GM21390 (cell line): ENCODE measurements at regions not wholly inside any gene's neighbourhood (a gene's known extent, or its start where the extent isn't known, plus 50 kb on each side); places are given as distances from the start of the nearest gene placed in this dataset.
"Not testable (repeated sequence)": the region's sequence is repeated elsewhere in the genome, so short reads cannot be mapped to it uniquely, and the experiment has no call there.

Experiments
- ATAC-seq: cut with Tn5 transposase; IDR thresholded peaks from one replicate; pipeline ENCODE4 v1.9.1; 2021; ENCODE audit not compliant: unreplicated experiment

DNA sequence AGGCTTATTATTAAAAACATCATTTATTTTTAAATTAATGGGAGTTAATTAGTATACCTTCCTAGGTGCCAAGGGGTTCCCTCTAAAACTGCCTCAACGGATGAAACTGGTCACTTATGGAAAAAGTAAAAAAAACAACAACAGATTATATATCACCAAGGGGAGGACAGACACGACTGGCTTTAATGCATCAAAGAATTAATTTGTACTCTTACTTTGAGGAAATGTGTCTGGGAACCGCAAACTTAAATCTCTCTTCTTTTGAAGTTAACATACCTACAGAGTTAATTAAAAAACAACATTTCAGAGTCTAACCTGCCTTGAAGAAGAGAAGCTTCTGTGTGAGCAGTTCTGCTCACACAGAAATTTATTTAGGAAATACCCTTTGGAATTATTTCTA lies 354.6 kb downstream of the LRRC70 start:
- ATAC-seq = no peak

DNA sequence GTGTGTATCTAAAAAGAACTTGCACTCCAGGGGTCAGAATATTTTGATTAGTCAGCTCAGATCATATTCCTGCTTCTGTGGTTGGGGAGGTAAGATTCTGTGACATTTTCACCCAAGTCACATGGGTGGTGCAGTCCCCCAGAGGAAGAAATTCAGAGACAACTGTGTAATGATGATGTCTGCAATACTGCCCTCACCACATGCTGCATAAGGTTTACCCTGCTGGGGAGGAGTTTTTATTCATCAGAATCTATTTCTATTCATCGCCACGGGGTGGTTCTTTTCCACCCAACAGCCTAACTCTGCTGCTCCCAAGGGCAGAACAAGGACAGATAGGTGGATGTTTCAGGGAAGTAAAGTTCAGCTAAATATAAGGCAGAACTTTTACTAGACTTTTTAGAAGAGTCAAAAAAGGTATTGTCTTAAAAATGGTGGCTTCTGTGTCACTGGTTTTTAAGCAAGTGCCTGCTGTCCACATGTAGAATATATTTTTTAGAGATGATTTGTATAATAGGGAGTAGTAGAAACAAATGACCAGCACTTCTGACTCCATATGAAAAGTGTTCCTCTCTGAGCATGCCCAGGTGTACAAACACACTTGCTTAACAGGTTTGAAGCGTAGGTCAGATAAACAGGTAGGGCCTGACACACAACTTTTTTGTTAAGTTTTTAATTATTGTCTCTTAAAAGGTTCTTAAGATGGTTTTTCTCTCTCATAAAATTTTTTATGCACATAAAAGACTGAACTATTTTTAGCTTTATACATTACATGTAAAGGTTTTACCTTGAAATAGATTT lies 352.7 kb downstream of the LRRC70 start:
- ATAC-seq = no peak

DNA sequence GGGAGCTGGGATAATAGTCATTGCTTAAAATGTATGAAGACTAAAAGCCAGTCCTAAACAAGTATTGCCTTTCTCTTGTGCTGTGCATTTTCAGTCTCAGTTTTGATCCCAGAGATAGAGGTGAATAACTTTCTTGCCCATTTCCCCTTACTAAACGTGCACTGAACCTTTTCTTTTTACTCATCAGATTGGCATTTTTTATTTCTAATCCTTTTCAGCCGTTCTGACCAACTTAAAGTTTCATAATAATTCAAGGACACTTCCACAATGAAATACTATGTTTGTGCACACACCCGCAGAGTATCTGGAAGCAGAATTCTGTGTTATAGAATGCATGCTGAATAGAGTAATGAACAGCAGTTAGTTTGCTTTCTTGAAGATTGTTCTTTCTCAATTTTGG lies 343.6 kb downstream of the LRRC70 start:
- ATAC-seq = no peak

DNA sequence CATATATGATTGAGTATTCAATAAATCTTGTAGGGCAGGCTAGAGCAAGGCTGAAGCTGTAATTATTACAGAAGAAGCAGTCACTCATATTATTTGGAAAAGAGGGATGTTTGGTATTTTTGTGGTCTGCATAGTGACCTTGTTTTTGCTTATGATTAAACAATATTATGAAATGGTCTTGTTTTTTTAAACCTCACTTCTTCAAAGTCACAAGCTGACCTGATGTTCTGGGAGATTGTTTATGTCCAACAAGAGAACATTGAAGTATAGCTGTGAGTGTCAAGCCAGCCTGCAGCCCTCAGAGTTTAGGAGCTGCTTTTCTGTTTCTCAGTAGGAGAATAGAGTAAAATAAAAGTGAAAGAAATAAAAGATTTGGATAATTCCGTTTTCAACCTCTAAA lies 342.2 kb downstream of the LRRC70 start:
- no peak for ATAC-seq

DNA sequence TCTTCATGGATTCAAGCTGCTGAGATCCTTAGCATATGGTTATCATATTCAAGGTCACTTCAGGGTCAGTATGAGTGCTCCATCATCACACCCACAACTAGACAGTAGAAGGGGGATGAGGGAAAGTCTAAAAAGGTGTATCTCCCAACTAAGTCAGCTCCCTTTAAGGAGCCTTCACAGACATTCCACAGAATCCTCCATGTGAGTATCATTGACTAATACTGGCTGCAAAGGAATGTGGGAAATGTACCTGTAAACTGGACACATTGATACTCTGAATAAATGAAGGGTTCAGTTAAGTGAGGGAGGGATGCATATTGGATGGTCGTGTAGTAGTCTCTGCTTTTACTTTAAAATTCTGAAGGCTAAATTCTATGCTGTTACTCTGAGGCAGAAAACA lies 330.7 kb downstream of the LRRC70 start:
- ATAC-seq = no peak

DNA sequence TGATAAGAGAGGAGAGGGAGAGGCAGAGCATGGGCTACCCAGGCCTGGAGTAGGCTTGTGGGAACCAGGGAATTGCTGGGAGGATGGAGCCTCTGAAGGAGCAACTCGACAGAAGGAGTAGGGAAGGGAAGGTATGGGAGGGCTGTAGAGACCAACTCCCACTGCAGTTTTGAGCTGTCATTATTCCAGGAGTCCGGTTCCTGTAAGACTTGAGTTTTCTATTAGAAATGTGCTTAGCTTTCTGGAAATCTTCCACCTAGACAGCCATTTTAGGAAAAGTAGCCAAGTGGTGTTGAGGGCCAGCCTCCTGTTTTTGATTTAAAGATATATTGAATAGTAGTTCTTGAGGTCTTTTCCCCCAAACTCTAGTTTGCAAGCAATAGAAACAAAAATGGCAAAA lies 323.5 kb downstream of the LRRC70 start:
- ATAC-seq = no peak

DNA sequence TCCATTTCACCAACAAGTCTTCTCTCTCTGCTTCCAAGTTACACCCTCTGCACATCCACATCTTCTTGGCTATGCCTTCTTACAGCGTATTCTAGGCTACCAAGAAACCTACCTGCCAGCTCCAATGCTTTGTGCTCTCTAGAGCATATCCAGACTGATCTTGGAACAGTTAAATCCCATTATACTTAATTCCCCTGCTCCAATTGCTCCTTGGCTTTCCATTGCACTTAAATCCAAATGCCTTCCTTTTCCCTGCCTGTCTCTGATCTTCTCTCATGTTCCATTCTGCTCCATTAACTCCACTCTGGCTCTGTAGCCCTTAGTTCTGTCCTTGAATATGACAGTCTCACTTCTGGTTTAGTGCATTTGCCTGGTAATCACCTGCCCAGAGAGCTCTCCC lies 322.4 kb downstream of the LRRC70 start:
- no peak for ATAC-seq

DNA sequence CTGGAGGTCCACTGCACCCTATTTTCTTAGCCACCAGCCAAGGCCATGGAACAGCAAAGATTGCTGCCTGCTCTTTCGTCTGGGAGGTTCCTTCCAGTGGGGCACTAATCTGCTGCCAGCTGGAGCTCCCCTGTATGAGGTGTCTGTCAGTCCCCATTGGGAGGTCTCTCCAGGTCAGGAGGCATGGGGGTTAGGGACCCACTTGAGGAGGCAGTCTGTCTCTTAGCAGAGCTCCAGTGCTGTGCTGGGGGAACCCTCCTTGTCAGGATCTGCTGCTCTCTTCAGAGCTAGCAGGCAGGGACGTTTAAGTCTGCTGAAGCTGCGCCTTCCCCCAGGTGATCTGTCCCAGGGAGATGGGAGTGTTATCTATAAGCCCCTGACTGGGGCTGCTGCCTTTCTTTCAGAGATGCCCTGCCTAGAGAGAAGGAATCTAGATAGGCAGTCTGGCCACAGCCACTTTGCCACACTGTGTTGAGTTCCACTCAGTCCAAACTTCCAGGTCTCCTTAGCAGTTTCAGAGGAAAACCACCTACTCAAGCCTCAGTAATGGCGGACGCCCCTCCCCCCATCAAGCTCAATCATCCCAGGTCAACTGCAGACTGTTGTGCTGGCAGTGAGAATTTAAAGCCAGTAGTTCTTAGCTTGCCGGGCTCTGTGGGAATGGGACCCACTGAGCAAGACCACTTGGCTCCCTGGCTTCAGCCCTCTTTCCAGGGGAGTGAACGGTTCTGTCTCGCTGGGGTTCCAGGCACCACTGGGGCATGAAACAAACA lies 317.7 kb downstream of the LRRC70 start:
- no peak for ATAC-seq

DNA sequence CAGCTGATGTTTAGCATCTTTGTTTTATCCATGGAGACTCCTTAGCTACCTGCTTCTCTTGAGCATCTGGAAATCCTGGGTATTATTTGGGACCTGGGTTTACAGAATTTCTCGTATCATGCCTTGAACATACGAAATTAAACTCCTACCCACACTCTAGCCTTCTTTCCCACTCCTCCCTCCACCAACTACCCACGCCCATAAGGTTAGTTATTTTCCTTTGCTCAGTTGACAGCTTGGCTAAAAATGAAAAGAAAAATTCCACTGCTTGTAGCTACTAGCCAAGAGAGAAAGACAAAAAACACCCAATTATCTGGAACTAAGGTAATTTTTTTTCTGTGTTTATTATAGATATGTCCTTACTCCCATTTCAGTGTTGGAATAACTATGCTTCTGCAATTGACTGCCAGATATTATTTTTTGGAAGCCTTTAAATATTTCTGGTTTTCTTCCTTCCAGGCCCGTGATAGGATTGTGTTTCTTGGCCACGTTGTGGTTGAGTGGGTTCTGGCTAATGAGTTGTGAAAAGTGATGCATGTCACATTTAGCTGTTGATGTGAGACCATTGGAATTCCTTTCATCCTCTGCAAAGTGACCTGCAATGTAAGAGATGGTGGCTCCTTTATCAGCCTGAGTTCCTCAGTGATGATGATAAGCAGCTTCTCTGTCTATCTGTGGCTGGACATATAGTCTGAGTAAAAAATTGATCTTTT lies 308.1 kb downstream of the LRRC70 start:
- no peak for ATAC-seq

DNA sequence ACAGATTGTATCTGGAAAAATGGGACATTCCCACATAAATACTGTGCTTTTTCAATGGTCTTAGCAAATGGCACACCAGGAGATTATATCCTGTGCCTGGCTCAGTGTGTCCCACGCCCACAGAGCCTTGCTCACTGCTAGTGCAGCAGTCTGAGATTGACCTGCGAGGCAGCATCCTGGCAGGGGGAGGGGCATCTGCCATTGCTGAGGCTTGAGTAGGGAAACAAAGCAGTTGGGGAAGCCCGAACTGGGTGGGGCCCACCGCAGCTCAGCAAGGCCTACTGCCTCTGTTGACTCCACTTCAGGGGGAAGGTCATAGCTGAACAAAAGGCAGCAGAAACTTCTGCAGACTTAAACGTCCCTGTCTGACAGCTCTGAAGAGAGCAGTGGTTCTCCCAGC lies 258.7 kb downstream of the LRRC70 start:
- ATAC-seq = not testable (repeated sequence)

DNA sequence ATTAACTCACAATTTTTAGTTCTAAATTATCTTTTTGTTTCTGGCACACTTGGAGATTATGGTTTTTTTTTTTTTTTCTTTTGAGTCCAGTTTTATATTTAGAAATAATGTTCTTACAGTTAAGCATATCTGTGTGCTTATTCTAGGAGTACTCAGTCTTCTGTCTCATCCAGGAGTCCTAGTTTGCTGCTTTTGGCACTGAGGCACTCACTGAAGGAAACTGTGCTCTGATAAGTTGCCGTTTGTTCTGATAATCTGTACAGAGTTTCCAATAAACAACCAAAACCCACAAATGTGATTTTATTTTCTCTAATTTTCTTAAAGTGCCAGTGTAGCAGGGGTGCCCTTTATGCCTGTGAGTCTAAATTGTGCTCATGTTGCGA lies 251.0 kb downstream of the LRRC70 start:
- no peak for ATAC-seq

DNA sequence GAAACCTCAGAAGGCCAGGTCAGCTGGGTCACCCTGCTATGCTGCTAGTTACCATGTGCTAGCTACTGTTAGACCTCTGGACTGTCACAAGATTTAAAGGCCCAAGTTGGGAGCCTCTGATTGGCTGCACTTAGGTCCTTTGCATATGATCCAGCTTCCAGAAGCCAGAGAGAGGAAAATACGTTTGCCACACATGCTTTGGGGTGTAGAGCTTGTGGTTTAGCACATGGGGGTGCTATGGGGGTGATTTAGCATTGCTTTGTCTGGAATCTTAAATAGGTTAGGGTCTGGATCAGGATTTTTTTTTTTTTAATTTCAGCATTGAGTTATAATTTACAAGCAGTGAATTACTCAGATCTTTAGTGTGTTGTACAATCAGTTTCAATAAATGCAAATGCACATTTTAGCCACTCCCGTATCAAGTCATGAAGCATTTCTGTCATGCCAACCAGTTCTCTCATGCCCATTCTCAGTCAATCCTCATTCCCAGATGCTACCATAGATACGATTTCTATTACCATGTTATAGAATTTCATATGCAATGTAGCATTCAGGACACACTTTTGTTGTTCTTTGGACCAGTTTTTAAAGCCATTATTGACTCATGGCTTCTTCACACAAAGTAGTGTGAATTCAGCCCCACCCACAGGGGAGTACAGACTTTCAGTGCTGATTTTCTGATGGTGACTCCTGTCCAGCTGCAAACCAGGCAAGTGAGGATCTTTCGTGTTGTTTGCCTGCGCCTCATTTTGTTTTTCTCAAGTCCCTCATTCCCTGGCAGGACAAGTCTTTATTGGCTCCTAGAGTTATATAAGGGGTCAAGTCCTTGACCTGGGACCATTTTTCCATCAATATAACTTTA lies 250.4 kb downstream of the LRRC70 start:
- ATAC-seq = no peak

DNA sequence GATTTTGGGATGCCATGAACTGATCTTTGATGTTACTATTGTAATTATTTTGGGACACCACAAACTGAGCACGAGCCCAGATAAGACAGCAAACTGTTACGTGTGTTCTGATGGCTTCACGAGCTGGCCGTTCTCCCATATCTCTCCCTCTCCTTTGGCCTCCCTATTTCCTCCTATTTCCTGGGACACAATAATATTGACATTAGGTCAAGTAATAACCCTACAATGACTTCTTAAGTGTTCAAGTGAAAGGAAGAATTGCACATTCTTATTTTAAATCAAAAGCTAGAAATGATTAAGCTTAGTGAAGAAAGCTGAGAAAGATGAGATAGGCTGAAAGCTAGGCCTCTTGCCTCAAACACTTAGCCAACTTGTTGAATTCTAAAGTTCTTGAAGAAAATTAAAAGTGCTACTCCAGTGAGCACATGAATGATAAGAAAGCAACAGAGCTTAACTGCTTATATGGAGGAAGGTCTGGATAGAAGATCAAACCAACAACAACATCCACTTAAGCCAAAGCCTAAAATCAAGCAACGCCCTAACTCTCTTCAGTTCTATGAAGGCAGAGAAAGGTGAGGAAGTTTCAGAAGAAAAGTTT lies 247.1 kb downstream of the LRRC70 start:
- ATAC-seq = no peak

DNA sequence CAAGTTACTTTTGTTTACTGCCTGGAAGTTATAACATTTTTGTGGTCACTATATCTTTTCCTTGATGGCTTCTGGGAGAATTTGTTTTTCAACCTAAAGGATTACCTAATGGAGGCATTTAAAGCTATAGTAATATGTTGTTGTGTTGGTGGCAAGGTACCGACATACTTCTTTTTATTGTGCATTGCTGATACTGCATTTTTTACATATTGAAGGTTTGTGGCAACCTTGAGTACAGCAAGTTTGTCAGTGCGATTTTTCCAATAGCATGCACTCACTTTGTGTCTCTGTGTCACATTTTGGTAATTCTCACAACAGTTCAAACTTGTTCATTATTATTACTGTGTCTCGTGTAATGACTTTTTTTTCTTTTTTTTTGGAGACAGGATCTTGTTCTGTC lies 246.3 kb downstream of the LRRC70 start:
- ATAC-seq = no peak

DNA sequence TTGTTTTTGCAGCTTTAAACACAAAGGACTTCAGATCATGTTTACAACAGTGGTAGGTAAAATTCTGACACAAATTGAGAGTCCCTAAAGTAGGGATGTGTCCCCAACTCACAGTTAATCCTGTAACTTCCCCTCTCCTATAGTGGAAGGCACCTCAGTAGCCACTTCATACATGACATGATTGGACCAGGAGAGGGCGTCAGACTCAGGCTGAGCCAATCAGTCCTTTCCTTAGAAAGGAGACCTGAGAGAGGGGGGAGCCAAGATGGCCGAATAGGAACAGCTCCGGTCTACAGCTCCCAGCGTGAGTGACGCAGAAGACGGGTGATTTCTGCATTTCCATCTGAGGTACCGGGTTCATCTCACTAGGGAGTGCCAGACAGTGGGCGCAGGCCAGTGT lies 238.4 kb downstream of the LRRC70 start:
- ATAC-seq = not testable (repeated sequence)

DNA sequence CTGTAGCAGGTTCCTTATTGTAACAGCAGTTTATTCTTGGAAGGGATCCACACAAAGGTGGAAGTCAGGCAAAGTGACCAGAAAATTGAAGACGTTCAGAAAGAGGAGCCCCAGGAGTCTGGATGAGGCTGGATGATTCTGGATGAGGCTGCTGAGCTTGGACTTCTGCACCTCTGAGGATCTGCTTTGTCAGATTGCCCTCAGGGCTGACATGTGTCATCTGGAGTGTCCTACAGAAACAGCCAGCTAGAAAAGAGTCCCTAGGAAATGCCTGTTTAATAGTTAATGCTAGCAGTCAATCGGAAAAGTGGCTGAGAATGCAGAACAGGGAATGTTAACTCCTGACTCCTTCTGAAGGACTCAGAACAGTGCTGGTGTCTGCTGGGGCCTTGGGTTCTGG lies 236.4 kb downstream of the LRRC70 start:
- ATAC-seq = no peak

DNA sequence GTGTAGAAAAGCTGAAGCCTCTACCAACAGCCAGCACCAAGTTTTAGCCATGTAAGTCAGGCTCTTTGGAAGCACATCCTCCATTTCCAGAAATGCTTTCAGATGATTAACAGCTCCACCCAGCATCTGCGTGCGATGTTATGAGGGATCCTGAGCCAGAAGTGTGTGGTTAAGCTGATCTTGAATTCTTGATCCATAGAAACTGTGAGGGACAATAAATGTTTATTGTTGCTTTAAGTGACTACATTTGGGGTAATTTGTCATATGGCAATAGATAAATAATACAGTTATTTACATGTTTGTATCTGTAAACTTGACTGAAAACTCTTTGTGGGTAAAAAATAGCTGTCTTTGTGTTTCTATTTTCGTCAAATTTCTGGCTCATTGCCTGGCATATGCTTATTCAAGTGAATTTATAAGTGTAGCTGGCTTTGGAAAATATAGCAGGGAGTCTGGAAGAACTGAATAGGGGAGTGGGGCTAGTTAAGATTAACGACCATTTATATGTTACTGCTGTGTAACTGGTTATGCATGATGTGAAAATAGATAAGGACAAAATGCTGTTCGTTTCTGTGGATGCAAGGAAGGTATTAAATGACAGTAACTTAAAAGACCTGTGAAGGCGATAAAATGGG lies 234.1 kb downstream of the LRRC70 start:
- no peak for ATAC-seq

DNA sequence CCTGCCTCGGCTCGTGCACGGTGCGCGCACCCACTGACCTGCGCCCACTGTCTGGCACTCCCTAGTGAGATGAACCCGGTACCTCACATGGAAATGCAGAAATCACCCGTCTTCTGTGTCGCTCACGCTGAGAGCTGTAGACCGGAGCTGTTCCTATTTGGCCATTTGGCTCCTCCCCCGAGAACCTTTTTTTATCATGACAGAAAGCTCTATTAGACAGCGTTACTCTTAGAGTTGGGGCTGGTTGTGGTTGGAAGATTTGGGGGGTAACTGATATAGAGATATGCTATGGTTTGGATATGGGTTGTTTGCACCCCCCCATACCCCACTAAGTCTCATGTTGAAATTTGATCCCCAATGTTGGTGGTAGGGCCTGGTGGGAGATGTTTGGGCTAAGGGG lies 226.2 kb downstream of the LRRC70 start:
- ATAC-seq = not testable (repeated sequence)

DNA sequence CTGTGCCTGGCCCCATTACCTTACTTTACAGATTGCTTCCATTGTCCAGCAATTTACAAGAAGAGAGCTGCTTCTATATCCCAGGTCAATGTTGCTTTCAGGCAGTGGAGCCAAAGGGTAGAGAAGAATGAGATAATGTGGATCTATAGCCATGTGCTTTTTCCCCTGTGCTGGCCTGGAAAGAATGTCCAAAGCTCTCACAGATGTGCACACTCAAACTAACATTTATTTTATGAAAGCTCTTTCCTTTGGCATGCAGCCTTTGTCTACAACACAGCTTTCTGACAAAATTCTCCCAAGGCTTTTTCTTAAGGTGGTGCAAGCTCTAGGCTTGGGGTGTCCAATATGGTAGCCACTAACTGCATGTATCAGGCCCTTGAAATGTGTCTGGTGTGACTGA lies 217.3 kb downstream of the LRRC70 start:
- ATAC-seq = no peak

DNA sequence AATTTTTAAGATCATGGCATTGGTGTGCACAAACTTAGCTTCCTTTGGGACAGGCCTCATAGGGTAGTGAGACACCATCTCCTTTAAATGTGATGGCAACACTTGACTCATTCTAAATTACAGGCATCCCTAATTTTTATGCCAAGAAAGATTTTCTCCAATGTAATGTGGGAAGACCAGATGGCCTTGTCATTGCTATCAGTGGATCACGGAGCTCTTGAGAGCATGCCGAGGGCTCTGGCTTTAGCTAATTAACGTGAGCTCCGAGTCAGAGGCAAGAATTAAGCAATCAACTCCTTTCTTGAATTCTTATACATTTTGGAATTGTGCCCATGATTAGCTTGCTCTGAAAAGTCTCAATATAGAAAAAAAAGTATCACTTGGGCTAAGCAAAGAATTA lies 215.8 kb downstream of the LRRC70 start:
- no peak for ATAC-seq
